ENCODE measurements at regions not wholly inside any gene's neighbourhood (a gene's known extent, or its start where the extent isn't known, plus 50 kb on each side); places are given as distances from the start of the nearest gene placed in this dataset.
A peak's percentile ranks its signal among the peaks of the same experiment; 100 is the strongest.

- H3K27me3 ChIP-seq (ENCODE audit: control insufficient read depth, insufficient read depth, low read length): no peaks in the 10 kb centered on the region
- H3K36me3 ChIP-seq (ENCODE audit: control insufficient read depth, insufficient read depth, low read length): no peaks in the 10 kb centered on the region
- DNase-seq (ENCODE audit: low read depth) (peak; percentile 52), FAIRE-seq (no peak)
- no peak overlapping the region for H3K4me3 ChIP-seq (ENCODE audit: low read depth, low read length)
- peak; percentile 60 for TF ChIP-seq CTCF (IDR thresholded peaks at IDR 0.05; ENCODE audit: insufficient read depth, low read length, severe bottlenecking)
Observed at GRCh38 chr9:108468364-108468763, 387.4 kb downstream of the ACTL7B start.

GRCh38 chr9:108467653-108468324, 388.0 kb downstream of the ACTL7B start:
- FAIRE-seq (no peak), DNase-seq (ENCODE audit: low read depth) (no peak)
- no peaks in the 10 kb centered on the region for H3K36me3 ChIP-seq (ENCODE audit: control insufficient read depth, insufficient read depth, low read length)
- no peak overlapping the region for H3K4me3 ChIP-seq (ENCODE audit: low read depth, low read length)
- H3K27me3 ChIP-seq (ENCODE audit: control insufficient read depth, insufficient read depth, low read length): no peaks in the 10 kb centered on the region
- no peak for TF ChIP-seq CTCF (IDR thresholded peaks at IDR 0.05; ENCODE audit: insufficient read depth, low read length, severe bottlenecking)

GRCh38 chr9:108467161-108467560, 388.6 kb downstream of the ACTL7B start:
- H3K27me3 ChIP-seq (ENCODE audit: control insufficient read depth, insufficient read depth, low read length): no peaks in the 10 kb centered on the region
- H3K36me3 ChIP-seq (ENCODE audit: control insufficient read depth, insufficient read depth, low read length): no peaks in the 10 kb centered on the region
- H3K4me3 ChIP-seq (ENCODE audit: low read depth, low read length): no peak overlapping the region
- FAIRE-seq (no peak), DNase-seq (ENCODE audit: low read depth) (no peak)
- TF ChIP-seq CTCF (IDR thresholded peaks at IDR 0.05; ENCODE audit: insufficient read depth, low read length, severe bottlenecking): no peak

- no peak for DNase-seq (ENCODE audit: low read depth)
- Histone ChIP-seq H3K36me3 (ENCODE audit: control insufficient read depth, insufficient read depth, low read length) (no peaks in the 10 kb centered on the region), H3K4me3 (ENCODE audit: low read depth, low read length) (no peak overlapping the region), H3K27me3 (ENCODE audit: control insufficient read depth, insufficient read depth, low read length) (no peaks in the 10 kb centered on the region)
- no peak for TF ChIP-seq CTCF (IDR thresholded peaks at IDR 0.05; ENCODE audit: insufficient read depth, low read length, severe bottlenecking)
- FAIRE-seq: no peak
Observed at GRCh38 chr9:108466304-108466703, 389.5 kb downstream of the ACTL7B start.

GRCh38 chr9:108463932-108464606, 391.7 kb downstream of the ACTL7B start:
- DNase-seq (ENCODE audit: low read depth): no peak
- FAIRE-seq: no peak
- no peak for TF ChIP-seq CTCF (IDR thresholded peaks at IDR 0.05; ENCODE audit: insufficient read depth, low read length, severe bottlenecking)

More at GRCh38 chr9:108463932-108464606, 391.7 kb downstream of the ACTL7B start:
- Histone ChIP-seq H3K4me3 (ENCODE audit: low read depth, low read length) (no peak overlapping the region), H3K27me3 (ENCODE audit: control insufficient read depth, insufficient read depth, low read length) (no peaks in the 10 kb centered on the region), H3K36me3 (ENCODE audit: control insufficient read depth, insufficient read depth, low read length) (no peaks in the 10 kb centered on the region)

Measured in bronchial epithelial cell (primary cell).